HG02759 (cell line): ENCODE measurements at regions not wholly inside any gene's neighbourhood (a gene's known extent, or its start where the extent isn't known, plus 50 kb on each side); places are given as distances from the start of the nearest gene placed in this dataset.
"Not testable (repeated sequence)": the region's sequence is repeated elsewhere in the genome, so short reads cannot be mapped to it uniquely, and the experiment has no call there.

ENCODE experiments used
- ATAC-seq: cut with Tn5 transposase; IDR thresholded peaks from one replicate; pipeline ENCODE4 v1.9.1; 2021; ENCODE audit warnings: mild to moderate bottlenecking, moderate library complexity; ENCODE audit not compliant: unreplicated experiment

GRCh38 chr6:102994866-102995265, 1601.4 kb downstream of the GRIK2 start:
- ATAC-seq = no peak

GRCh38 chr6:102986086-102986485, 1592.6 kb downstream of the GRIK2 start:
- no peak for ATAC-seq

- no peak for ATAC-seq
Measured at GRCh38 chr6:102984357-102984756, 1590.8 kb downstream of the GRIK2 start.

GRCh38 chr6:102981490-102982015, 1588.0 kb downstream of the GRIK2 start:
- ATAC-seq = no peak

GRCh38 chr6:102980951-102981350, 1587.4 kb downstream of the GRIK2 start:
- ATAC-seq = no peak

GRCh38 chr6:102961902-102962301, 1568.4 kb downstream of the GRIK2 start:
- ATAC-seq = no peak

- no peak for ATAC-seq
Measured at GRCh38 chr6:102950967-102951366, 1557.5 kb downstream of the GRIK2 start.

- no peak for ATAC-seq
Measured at GRCh38 chr6:102944475-102944874, 1551.0 kb downstream of the GRIK2 start.

- ATAC-seq = no peak
Measured at GRCh38 chr6:102942206-102942605, 1548.7 kb downstream of the GRIK2 start.

- no peak for ATAC-seq
Measured at GRCh38 chr6:102936959-102937358, 1543.5 kb downstream of the GRIK2 start.

GRCh38 chr6:102928109-102928508, 1534.6 kb downstream of the GRIK2 start:
- no peak for ATAC-seq

GRCh38 chr6:102918161-102918560, 1524.7 kb downstream of the GRIK2 start:
- ATAC-seq = no peak

- no peak for ATAC-seq
Measured at GRCh38 chr6:102911571-102911970, 1518.1 kb downstream of the GRIK2 start.

- ATAC-seq = not testable (repeated sequence)
Measured at GRCh38 chr6:102910701-102911139, 1517.2 kb downstream of the GRIK2 start.

- ATAC-seq = no peak
Measured at GRCh38 chr6:102907181-102907580, 1513.7 kb downstream of the GRIK2 start.

- ATAC-seq = no peak
Measured at GRCh38 chr6:102902471-102902870, 1509.0 kb downstream of the GRIK2 start.

- no peak for ATAC-seq
Measured at GRCh38 chr6:102895683-102896082, 1502.2 kb downstream of the GRIK2 start.

GRCh38 chr6:102885165-102885564, 1491.7 kb downstream of the GRIK2 start:
- no peak for ATAC-seq

GRCh38 chr6:102853249-102853955, 1459.9 kb downstream of the GRIK2 start:
- ATAC-seq = no peak

- ATAC-seq = no peak
Measured at GRCh38 chr6:102848796-102849195, 1455.3 kb downstream of the GRIK2 start.

- ATAC-seq = no peak
Measured at GRCh38 chr6:102848210-102848609, 1454.7 kb downstream of the GRIK2 start.

GRCh38 chr6:102841060-102841459, 1447.6 kb downstream of the GRIK2 start:
- ATAC-seq = no peak

GRCh38 chr6:102832021-102832420, 1438.5 kb downstream of the GRIK2 start:
- no peak for ATAC-seq
